Immature natural killer cell (primary cell): ENCODE measurements at regions not wholly inside any gene's neighbourhood (a gene's known extent, or its start where the extent isn't known, plus 50 kb on each side); places are given as distances from the start of the nearest gene placed in this dataset.

ENCODE experiments used
- DNase-seq, 3 donors: peaks; one replicate each; pipeline ENCODE4 v3.0.0; 2022; ENCODE audit warnings: mixed read lengths in 1 of 3
- H3K27ac Mint-ChIP-seq, 6 donors: one replicate each; pipeline ENCODE4 v1.8.0; 2020; ENCODE audit warnings: mixed read lengths in 6 of 6, mild to moderate bottlenecking in 5 of 6, inconsistent platforms in 4 of 6, moderate library complexity in 3 of 6
- H3K27me3 Mint-ChIP-seq, 3 donors: one replicate each; pipeline ENCODE4 v1.8.0; 2020 to 2021; ENCODE audit warnings: low read depth in 3 of 3, mild to moderate bottlenecking in 3 of 3, mixed read lengths in 3 of 3, moderate library complexity in 3 of 3, inconsistent platforms in 1 of 3
- H3K36me3 Mint-ChIP-seq, 3 donors: one replicate each; pipeline ENCODE4 v1.8.0; 2020; ENCODE audit warnings: mixed read lengths in 3 of 3, inconsistent platforms in 2 of 3, mild to moderate bottlenecking in 2 of 3
- H3K4me1 Mint-ChIP-seq, 2 donors: one replicate each; pipeline ENCODE4 v1.8.0; 2020; ENCODE audit warnings: inconsistent platforms in 2 of 2, mild to moderate bottlenecking in 2 of 2, mixed read lengths in 2 of 2, moderate library complexity in 1 of 2
- H3K4me3 Mint-ChIP-seq, 5 donors: one replicate each; pipeline ENCODE4 v1.8.0; 2020; ENCODE audit warnings: mild to moderate bottlenecking in 5 of 5, mixed read lengths in 5 of 5, inconsistent platforms in 3 of 5, moderate library complexity in 3 of 5
- H3K9me3 Mint-ChIP-seq, 6 donors: one replicate each; pipeline ENCODE4 v1.8.0; 2020; ENCODE audit warnings: mild to moderate bottlenecking in 6 of 6, mixed read lengths in 6 of 6, inconsistent platforms in 4 of 6, moderate library complexity in 3 of 6

- Mint-ChIP-seq H3K9me3 (peaks cover 0 to 2% (median 0%) of the 10 kb centered on the region in 6 donors), H3K4me1 (no peaks in the 10 kb centered on the region), H3K36me3 (no peaks in the 10 kb centered on the region), H3K27me3 (peaks cover 2 to 7% (median 4%) of the 10 kb centered on the region in 3 donors), H3K4me3 (no peak overlapping the region), H3K27ac (no peak overlapping the region)
- DNase-seq = no peak
Measured at GRCh38 chr13:111980146-111980929, 86.6 kb upstream of the SOX1 start.

GRCh38 chr13:111981006-111981405, 85.9 kb upstream of the SOX1 start:
- peaks cover 2 to 7% (median 4%) of the 10 kb centered on the region in 3 donors for H3K27me3 Mint-ChIP-seq
- H3K9me3 Mint-ChIP-seq = peaks cover 0 to 2% (median 0%) of the 10 kb centered on the region in 6 donors
- no peak for DNase-seq
- H3K36me3 Mint-ChIP-seq = no peaks in the 10 kb centered on the region
- H3K4me3 Mint-ChIP-seq = no peak overlapping the region
- H3K27ac Mint-ChIP-seq = no peak overlapping the region
- H3K4me1 Mint-ChIP-seq = no peaks in the 10 kb centered on the region

GRCh38 chr13:111981446-111982165, 85.3 kb upstream of the SOX1 start:
- H3K9me3 Mint-ChIP-seq = peaks cover 0 to 2% (median 0%) of the 10 kb centered on the region in 6 donors
- no peaks in the 10 kb centered on the region for H3K36me3 Mint-ChIP-seq
- no peak overlapping the region for H3K27ac Mint-ChIP-seq
- no peak for DNase-seq
- H3K27me3 Mint-ChIP-seq = peaks cover 2 to 7% (median 4%) of the 10 kb centered on the region in 3 donors
- H3K4me3 Mint-ChIP-seq = no peak overlapping the region
- no peaks in the 10 kb centered on the region for H3K4me1 Mint-ChIP-seq

GRCh38 chr13:111984349-111984748, 82.6 kb upstream of the SOX1 start:
- no peak for DNase-seq
- Mint-ChIP-seq H3K36me3 (no peaks in the 10 kb centered on the region), H3K4me1 (no peaks in the 10 kb centered on the region)

DNA sequence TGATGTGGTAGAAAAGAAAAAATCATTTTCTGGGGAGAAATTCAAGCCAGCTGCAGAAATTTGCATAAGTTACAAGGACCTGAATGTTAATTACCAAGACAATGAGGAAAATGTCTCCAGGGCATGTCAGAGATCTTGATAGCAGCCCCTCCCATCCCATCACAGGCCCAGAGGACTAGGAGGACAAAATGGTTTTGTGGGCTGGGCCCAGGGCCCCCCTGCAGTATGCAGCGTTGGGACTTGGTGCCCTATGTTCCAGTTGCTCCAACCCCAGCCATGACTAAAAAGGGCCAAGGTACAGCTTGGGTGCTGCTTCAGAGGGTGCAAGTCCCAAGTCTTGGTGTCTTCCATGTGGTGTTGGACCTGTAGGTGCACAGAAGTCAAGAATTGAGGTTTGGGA, 76.6 kb upstream of the SOX1 start:
- Mint-ChIP-seq H3K27ac (no peak overlapping the region), H3K36me3 (no peaks in the 10 kb centered on the region), H3K4me3 (no peak overlapping the region), H3K9me3 (peaks cover 0 to 8% (median 4%) of the 10 kb centered on the region in 6 donors), H3K27me3 (peaks cover 0 to 3% (median 2%) of the 10 kb centered on the region in 3 donors), H3K4me1 (no peaks in the 10 kb centered on the region)
- DNase-seq = no peak

More at GRCh38 chr13:111984349-111984748, 82.6 kb upstream of the SOX1 start:
- no peak overlapping the region for H3K4me3 Mint-ChIP-seq
- no peak overlapping the region for H3K27ac Mint-ChIP-seq
- peaks cover 2 to 7% (median 2%) of the 10 kb centered on the region in 3 donors for H3K27me3 Mint-ChIP-seq
- H3K9me3 Mint-ChIP-seq = peaks cover 0 to 2% (median 0%) of the 10 kb centered on the region in 6 donors

DNA sequence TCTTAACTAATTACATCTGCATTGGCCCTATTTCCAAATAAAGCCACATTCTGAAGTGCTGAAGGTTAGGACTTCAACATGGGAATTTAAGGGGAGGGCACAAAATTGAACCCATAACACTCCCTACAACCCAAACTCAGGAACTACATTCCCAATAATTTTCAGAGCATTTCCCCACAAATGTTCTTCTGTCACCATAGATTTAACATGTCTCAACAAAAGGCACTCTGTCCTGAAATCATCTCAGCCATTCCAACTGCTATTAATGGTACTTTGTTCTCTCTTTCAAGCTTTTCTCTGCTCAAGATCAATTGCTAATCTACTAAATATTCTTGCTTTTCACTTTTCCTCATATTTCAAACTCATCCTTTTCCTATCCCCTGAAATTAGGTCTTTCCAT, 74.0 kb upstream of the SOX1 start:
- no peak for DNase-seq
- no peaks in the 10 kb centered on the region for H3K4me1 Mint-ChIP-seq
- peaks cover 0 to 5% (median 3%) of the 10 kb centered on the region in 3 donors for H3K27me3 Mint-ChIP-seq
- peaks cover 0 to 8% (median 4%) of the 10 kb centered on the region in 6 donors for H3K9me3 Mint-ChIP-seq
- no peaks in the 10 kb centered on the region for H3K36me3 Mint-ChIP-seq
- no peak overlapping the region for H3K27ac Mint-ChIP-seq
- H3K4me3 Mint-ChIP-seq = no peak overlapping the region

DNA sequence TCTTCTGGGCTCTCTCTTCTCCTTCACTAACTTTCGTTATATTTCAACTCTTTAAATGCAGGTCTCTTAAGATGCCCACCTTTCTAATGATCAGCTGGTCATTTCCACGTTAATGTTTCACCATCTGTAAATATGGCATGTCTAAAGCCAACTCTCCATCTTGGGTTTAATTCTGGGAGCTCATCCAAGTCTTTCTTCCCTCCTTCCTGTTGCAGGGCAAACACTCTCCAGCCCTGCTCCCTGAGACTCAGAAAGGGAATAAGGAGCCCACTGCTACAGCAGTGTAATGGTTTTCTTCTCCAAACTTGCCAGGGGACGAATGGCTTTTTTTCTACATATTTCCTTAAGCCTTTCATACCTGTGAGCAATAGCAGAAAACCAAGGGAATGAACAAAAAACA, 73.3 kb upstream of the SOX1 start:
- no peaks in the 10 kb centered on the region for H3K36me3 Mint-ChIP-seq
- H3K27ac Mint-ChIP-seq = no peak overlapping the region
- H3K9me3 Mint-ChIP-seq = peaks cover 0 to 8% (median 4%) of the 10 kb centered on the region in 6 donors
- no peaks in the 10 kb centered on the region for H3K4me1 Mint-ChIP-seq
- no peak overlapping the region for H3K4me3 Mint-ChIP-seq
- DNase-seq = no peak
- peaks cover 2 to 5% (median 3%) of the 10 kb centered on the region in 3 donors for H3K27me3 Mint-ChIP-seq

GRCh38 chr13:111994578-111994977, 72.4 kb upstream of the SOX1 start:
- no peaks in the 10 kb centered on the region for H3K4me1 Mint-ChIP-seq
- peaks cover 0 to 7% (median 4%) of the 10 kb centered on the region in 6 donors for H3K9me3 Mint-ChIP-seq
- no peaks in the 10 kb centered on the region for H3K36me3 Mint-ChIP-seq
- H3K4me3 Mint-ChIP-seq = no peak overlapping the region
- DNase-seq = no peak
- no peak overlapping the region for H3K27ac Mint-ChIP-seq
- H3K27me3 Mint-ChIP-seq = peaks cover 3 to 6% (median 5%) of the 10 kb centered on the region in 3 donors

DNA sequence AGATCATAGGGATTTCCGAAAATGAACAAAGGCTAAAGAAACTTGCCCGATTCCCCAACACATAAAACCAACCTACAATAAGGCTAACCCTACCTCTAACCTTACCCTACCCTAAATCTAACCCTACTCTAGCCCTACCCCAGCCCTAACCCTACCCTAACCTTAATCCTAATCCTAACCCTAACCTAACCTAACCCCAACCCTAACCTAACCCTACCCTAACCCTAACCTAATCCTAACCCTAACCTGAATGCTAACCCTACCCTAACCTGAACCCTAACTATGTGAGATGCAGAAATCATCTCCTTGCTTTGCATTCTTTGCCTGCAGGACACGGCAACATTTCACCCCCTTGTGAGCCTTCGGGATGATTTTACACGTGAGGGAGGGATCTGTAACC, 67.6 kb upstream of the SOX1 start:
- H3K4me1 Mint-ChIP-seq = no peaks in the 10 kb centered on the region
- H3K27ac Mint-ChIP-seq = no peak overlapping the region
- no peak for DNase-seq
- H3K36me3 Mint-ChIP-seq = no peaks in the 10 kb centered on the region
- H3K4me3 Mint-ChIP-seq = no peak overlapping the region
- H3K27me3 Mint-ChIP-seq = peaks cover 0 to 6% (median 3%) of the 10 kb centered on the region in 3 donors
- H3K9me3 Mint-ChIP-seq = no peaks in the 10 kb centered on the region

GRCh38 chr13:112000888-112001287, 66.1 kb upstream of the SOX1 start:
- Mint-ChIP-seq H3K4me3 (no peak overlapping the region), H3K27me3 (peaks cover 0 to 6% (median 3%) of the 10 kb centered on the region in 3 donors), H3K36me3 (no peaks in the 10 kb centered on the region), H3K9me3 (peaks cover 0 to under 1% (median 0%) of the 10 kb centered on the region in 6 donors), H3K4me1 (no peaks in the 10 kb centered on the region), H3K27ac (no peak overlapping the region)
- DNase-seq = no peak

GRCh38 chr13:112001571-112001970, 65.4 kb upstream of the SOX1 start:
- Mint-ChIP-seq H3K36me3 (no peaks in the 10 kb centered on the region), H3K27me3 (peaks cover 0 to 6% (median 3%) of the 10 kb centered on the region in 3 donors), H3K4me3 (no peak overlapping the region), H3K27ac (no peak overlapping the region), H3K4me1 (no peaks in the 10 kb centered on the region), H3K9me3 (peaks cover 0 to 1% (median 0%) of the 10 kb centered on the region in 6 donors)
- no peak for DNase-seq

- no peak overlapping the region for H3K4me3 Mint-ChIP-seq
- no peak for DNase-seq
- peaks cover 0 to 6% (median 2%) of the 10 kb centered on the region in 3 donors for H3K27me3 Mint-ChIP-seq
- H3K27ac Mint-ChIP-seq = no peak overlapping the region
- no peaks in the 10 kb centered on the region for H3K4me1 Mint-ChIP-seq
- peaks cover 0 to 1% (median 0%) of the 10 kb centered on the region in 6 donors for H3K9me3 Mint-ChIP-seq
- H3K36me3 Mint-ChIP-seq = no peaks in the 10 kb centered on the region
Measured at GRCh38 chr13:112003396-112003795, 63.6 kb upstream of the SOX1 start.

DNA sequence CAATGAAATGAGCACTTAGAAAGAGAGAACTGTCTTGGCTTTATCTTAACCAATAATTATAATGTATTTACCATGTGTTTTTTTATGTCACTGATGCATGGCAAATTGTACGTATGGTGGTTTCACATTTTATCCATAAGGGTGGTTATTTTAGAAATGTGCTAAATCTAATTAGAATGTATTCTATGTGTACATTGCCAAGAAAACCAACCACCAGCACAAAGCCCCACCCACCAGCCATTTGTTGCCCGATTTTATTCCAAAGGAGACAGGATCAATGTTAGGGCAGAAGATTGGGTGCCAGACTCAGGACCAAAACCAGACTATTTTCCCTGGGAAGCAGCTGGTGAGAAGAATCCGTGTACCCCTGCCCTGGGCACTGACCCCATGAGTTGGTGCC, 63.0 kb upstream of the SOX1 start:
- H3K4me3 Mint-ChIP-seq = no peak overlapping the region
- no peaks in the 10 kb centered on the region for H3K36me3 Mint-ChIP-seq
- H3K27ac Mint-ChIP-seq = no peak overlapping the region
- DNase-seq = no peak
- peaks cover 0 to 2% (median 2%) of the 10 kb centered on the region in 3 donors for H3K27me3 Mint-ChIP-seq
- H3K9me3 Mint-ChIP-seq = peaks cover 0 to 1% (median 0%) of the 10 kb centered on the region in 6 donors
- no peaks in the 10 kb centered on the region for H3K4me1 Mint-ChIP-seq

DNA sequence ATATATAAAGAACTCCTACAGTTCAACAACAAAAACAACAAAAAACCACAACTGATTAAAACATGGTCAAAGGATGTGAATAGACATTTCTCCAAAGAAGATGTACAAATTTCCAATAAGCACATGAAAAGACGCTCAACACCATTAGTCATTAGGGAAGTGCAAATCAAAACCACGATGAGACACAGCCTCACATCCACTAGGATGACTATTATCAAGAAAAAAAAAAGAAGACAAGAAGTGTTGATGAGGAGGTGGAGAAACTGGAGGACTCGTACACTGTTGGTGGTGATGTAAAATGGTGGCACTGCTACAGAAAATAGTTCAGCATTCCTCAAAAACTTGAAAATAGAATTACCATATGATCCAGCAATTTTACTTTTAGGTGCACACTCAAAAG, 61.0 kb upstream of the SOX1 start:
- Mint-ChIP-seq H3K27me3 (peaks cover 0 to 2% (median 0%) of the 10 kb centered on the region in 3 donors), H3K4me3 (no peak overlapping the region), H3K27ac (no peak overlapping the region), H3K4me1 (no peaks in the 10 kb centered on the region), H3K9me3 (peaks cover 0 to 1% (median 0%) of the 10 kb centered on the region in 6 donors), H3K36me3 (no peaks in the 10 kb centered on the region)
- DNase-seq = no peak
